Loucy (cell line): ENCODE measurements at regions not wholly inside any gene's neighbourhood (a gene's known extent, or its start where the extent isn't known, plus 50 kb on each side); places are given as distances from the start of the nearest gene placed in this dataset.

ENCODE experiments used
- H2AFZ ChIP-seq: fragments of 200-600 bp; sonication (generic); 2 replicates; pipeline ENCODE4 v1.6.0; 2016; ENCODE audit warnings: antibody characterized with exemption, mild to moderate bottlenecking, low read length, moderate library complexity
- H3F3A ChIP-seq: fragments of 200-600 bp; 2 replicates; pipeline ENCODE4 v1.6.0; 2016; ENCODE audit warnings: antibody characterized with exemption, low read depth, mild to moderate bottlenecking
- H3K27me3 ChIP-seq: fragments of 200-600 bp; sonication (generic); 2 replicates; pipeline ENCODE4 v1.6.1; 2014; ENCODE audit warnings: low read length, mild to moderate bottlenecking; ENCODE audit not compliant: insufficient read depth, poor library complexity, severe bottlenecking
- H3K36me3 ChIP-seq: fragments of 200-600 bp; sonication (generic); 2 replicates; pipeline ENCODE4 v1.6.1; 2016; ENCODE audit warnings: low read length; ENCODE audit not compliant: insufficient read depth
- H3K4me1 ChIP-seq: fragments of 200-600 bp; sonication (generic); 2 replicates; pipeline ENCODE4 v1.5.1; 2014; ENCODE audit warnings: low read length, mild to moderate bottlenecking; ENCODE audit not compliant: insufficient read depth, poor library complexity, severe bottlenecking
- H3K4me2 ChIP-seq: fragments of 200-600 bp; sonication (generic); 2 replicates; pipeline ENCODE4 v1.6.0; 2014; ENCODE audit warnings: antibody characterized with exemption, low read length, low read depth, mild to moderate bottlenecking; ENCODE audit not compliant: poor library complexity, severe bottlenecking
- H3K4me3 ChIP-seq: fragments of 200-600 bp; sonication (generic); 2 replicates; pipeline ENCODE4 v1.5.1; 2014; ENCODE audit warnings: low read length, mild to moderate bottlenecking, mixed read lengths; ENCODE audit not compliant: poor library complexity, severe bottlenecking
- H3K79me2 ChIP-seq: fragments of 200-600 bp; sonication (generic); 2 replicates; pipeline ENCODE4 v1.6.1; 2014; ENCODE audit warnings: low read length; ENCODE audit not compliant: insufficient read depth
- H3K9ac ChIP-seq: fragments of 200-600 bp; sonication (generic); 2 replicates; pipeline ENCODE4 v1.6.0; 2014; ENCODE audit warnings: mild to moderate bottlenecking, low read depth, low read length, moderate library complexity; ENCODE audit not compliant: poor library complexity, severe bottlenecking
- H3K9me2 ChIP-seq: fragments of 200-600 bp; sonication (generic); replicated peaks from 2 replicates; pipeline ENCODE4 v1.6.1; 2016; ENCODE audit warnings: low read depth, low read length, mixed read lengths
- H3K9me3 ChIP-seq: fragments of 200-600 bp; sonication (generic); 2 replicates; pipeline ENCODE4 v1.6.1; 2014; ENCODE audit warnings: mild to moderate bottlenecking, antibody characterized with exemption, low read length, low read depth; ENCODE audit not compliant: insufficient read depth
- H4K20me1 ChIP-seq: fragments of 200-600 bp; sonication (generic); 2 replicates; pipeline ENCODE4 v1.6.0; 2014; ENCODE audit warnings: antibody characterized with exemption, low read length, mild to moderate bottlenecking; ENCODE audit not compliant: insufficient read depth, poor library complexity, severe bottlenecking
- CTCF ChIP-seq: fragments of 200-600 bp; sonication (generic); conservative IDR thresholded peaks from 2 replicates; pipeline ENCODE4 v1.5.1; 2014; ENCODE audit warnings: mild to moderate bottlenecking, antibody characterized with exemption, low read length
- EZH2phosphoT487 ChIP-seq: fragments of 200-600 bp; IDR thresholded peaks from 2 replicates; pipeline ENCODE4 v1.6.1; 2018; ENCODE audit warnings: antibody characterized with exemption, mild to moderate bottlenecking, moderate library complexity, borderline replicate concordance

- H3K4me3 ChIP-seq: no peak overlapping the region
- H3K9ac ChIP-seq: no peak overlapping the region
- no peak overlapping the region for H2AFZ ChIP-seq
- no peak overlapping the region for H3K4me2 ChIP-seq
- H3K9me3 ChIP-seq: no peaks in the 10 kb centered on the region
- H3K9me2 ChIP-seq: no peaks in the 10 kb centered on the region
- H4K20me1 ChIP-seq: no peaks in the 10 kb centered on the region
- no peaks in the 10 kb centered on the region for H3K79me2 ChIP-seq
- no peaks in the 10 kb centered on the region for H3K36me3 ChIP-seq
- no peaks in the 10 kb centered on the region for H3F3A ChIP-seq
- no peak for TF ChIP-seq EZH2phosphoT487
- TF ChIP-seq CTCF: no peak
- H3K27me3 ChIP-seq: no peaks in the 10 kb centered on the region
- H3K4me1 ChIP-seq: no peaks in the 10 kb centered on the region
Measured at GRCh38 chr9:87343816-87344430, 153.7 kb upstream of the DAPK1 start.

GRCh38 chr9:87346061-87346665 lies 151.5 kb upstream of the DAPK1 start:
- H3K9me3 ChIP-seq: no peaks in the 10 kb centered on the region
- no peaks in the 10 kb centered on the region for H3K27me3 ChIP-seq
- no peaks in the 10 kb centered on the region for H4K20me1 ChIP-seq
- H3K4me2 ChIP-seq: no peak overlapping the region
- H3K4me1 ChIP-seq: no peaks in the 10 kb centered on the region
- no peaks in the 10 kb centered on the region for H3K36me3 ChIP-seq
- H3K9me2 ChIP-seq: no peaks in the 10 kb centered on the region
- no peak overlapping the region for H2AFZ ChIP-seq
- H3K4me3 ChIP-seq: no peak overlapping the region
- TF ChIP-seq EZH2phosphoT487 (no peak), CTCF (no peak)
- H3F3A ChIP-seq: no peaks in the 10 kb centered on the region
- H3K79me2 ChIP-seq: no peaks in the 10 kb centered on the region
- no peak overlapping the region for H3K9ac ChIP-seq

- Histone ChIP-seq H3K4me1 (no peaks in the 10 kb centered on the region), H3K9me2 (no peaks in the 10 kb centered on the region), H3F3A (no peaks in the 10 kb centered on the region), H2AFZ (no peak overlapping the region), H3K36me3 (no peaks in the 10 kb centered on the region), H3K9ac (no peak overlapping the region), H3K27me3 (no peaks in the 10 kb centered on the region), H3K79me2 (no peaks in the 10 kb centered on the region), H4K20me1 (no peaks in the 10 kb centered on the region), H3K9me3 (no peaks in the 10 kb centered on the region), H3K4me2 (no peak overlapping the region), H3K4me3 (no peak overlapping the region)
- no peak for TF ChIP-seq EZH2phosphoT487
- no peak for TF ChIP-seq CTCF
Measured at GRCh38 chr9:87350915-87351314, 146.8 kb upstream of the DAPK1 start.
